Stimulated activated CD4-positive, alpha-beta T cell treated with anti-CD3 and anti-CD28 coated beads, TNF-alpha, amount 100 ng/mL, for 1 hour (primary cell): ENCODE measurements at regions not wholly inside any gene's neighbourhood (a gene's known extent, or its start where the extent isn't known, plus 50 kb on each side); places are given as distances from the start of the nearest gene placed in this dataset.

Experiments
- DNase-seq, 3 donors: peaks; one replicate each; pipeline ENCODE4 v3.0.0-alpha.2; 2020; ENCODE audit warnings: low read depth in 3 of 3, low spot score in 1 of 3

DNA sequence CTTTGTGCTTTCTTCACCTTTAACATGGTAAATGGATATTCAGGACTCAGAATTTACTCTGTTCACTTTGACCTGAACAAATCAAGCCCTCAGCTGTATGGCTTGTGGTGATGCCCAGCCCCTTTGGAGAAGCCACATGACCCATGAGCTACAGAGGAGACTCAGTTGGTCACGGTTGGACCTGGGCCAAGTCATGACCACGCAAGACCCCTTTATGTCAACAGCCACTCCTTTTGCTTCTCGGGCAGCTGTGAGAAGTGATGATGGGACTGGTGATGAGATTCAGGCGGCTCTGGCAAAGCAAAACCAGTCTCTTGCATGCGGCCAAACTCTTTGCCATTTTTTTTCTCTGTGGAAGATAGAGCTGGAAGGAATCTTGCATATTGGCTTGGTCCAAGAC lies 96.5 kb upstream of the AJAP1 start:
- no peak for DNase-seq

DNA sequence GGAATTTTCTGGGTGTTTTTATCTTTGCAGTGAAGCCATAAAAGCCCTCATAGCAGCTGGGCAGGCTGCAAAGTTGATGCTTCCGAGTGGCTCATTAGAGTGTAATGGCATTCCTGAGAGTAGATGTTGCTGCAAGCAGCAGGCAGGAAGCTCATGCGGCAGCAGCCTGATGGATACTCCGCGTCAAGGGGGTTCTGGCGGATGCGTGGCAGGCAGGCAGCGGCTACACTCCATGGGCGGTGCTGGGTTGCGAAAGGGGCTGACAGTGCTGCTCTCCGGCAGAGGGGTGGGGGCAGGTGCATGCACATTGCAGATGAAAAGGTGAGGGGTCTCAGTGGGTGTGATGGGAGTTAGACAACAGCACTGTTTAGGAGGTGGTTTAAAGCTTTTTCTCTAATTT lies 93.2 kb upstream of the AJAP1 start:
- DNase-seq: no peak

DNA sequence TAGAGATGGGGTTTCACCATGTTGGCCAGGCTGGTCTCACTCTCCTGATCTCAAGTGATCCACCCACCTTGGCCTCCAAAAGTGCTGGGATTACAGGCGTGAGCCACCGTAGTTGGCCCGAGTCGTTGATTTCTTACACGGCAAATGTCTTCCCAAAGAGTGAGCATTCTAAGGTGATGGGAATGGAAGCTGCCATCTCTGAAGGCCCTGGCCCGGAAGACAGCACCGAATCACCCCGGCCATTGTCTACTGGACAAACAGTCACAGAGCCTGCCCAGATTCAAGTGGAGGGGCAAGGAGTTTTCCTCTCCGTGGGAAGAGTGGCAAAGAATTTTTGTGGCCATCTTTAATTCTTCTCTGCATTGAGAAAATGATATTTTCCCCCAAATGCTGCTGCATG lies 92.1 kb upstream of the AJAP1 start:
- DNase-seq: no peak

DNA sequence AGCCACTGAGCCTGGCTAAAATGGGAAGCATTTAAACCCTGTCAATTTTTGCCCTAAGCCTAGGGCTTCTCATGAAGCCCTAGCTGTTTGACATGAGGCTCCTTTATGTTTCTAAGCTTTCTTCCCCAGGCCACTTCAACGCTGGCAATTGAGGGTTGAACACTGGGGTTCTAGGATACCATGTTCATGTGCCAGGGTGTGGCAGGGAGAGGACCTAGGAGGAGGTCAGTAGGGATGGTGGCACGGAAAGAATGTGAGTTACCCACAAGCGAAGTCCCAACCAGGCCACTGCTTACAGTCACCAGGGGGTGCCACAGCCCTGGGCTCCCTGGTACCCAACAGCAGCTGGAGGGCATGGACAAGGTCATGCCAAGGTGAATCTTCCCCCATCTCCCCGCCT lies 90.8 kb upstream of the AJAP1 start:
- no peak for DNase-seq

DNA sequence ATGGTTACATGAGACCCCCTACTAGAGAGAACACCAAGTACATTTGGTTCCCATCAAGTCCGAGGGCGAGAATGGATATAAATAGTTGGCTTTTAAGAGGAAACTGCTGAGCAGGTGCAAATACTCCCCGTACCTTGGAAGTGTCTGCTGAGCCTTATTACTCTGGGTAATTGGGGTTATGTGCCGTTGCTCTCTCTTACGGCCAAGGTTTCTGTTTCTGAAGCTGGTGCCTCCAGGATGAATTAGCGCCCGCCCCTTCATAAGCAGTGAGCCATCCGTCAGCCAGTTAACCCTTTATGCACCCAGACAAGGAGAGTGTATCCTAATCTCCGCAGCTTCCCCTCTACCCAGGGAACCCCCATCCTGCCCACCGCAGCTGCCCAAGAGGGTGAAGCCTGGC lies 90.4 kb upstream of the AJAP1 start:
- DNase-seq: no peak

DNA sequence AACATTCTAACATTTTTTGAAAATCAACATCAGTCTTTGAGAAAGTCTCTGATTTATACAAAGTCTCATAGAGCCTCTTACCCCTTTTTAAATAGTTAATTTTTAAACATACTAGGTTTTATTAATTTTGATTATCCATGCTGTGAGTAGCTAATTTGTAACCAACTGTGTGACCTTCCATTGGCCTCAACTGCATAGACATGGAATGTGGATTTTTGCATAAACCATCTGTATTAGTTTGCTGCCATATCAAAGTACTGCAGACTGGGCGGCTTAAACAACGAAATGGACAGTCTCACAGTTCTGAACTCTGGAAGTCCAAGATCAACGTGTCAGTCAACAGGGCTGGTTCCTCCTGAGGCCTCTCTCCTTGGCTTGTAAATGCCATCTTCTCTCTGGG lies 89.2 kb upstream of the AJAP1 start:
- DNase-seq: no peak

- DNase-seq: no peak
These were observed 88.5 kb upstream of the AJAP1 start for GRCh38 chr1:4565801-4566449.

GRCh38 chr1:4571263-4571662 lies 83.1 kb upstream of the AJAP1 start:
- no peak for DNase-seq

DNA sequence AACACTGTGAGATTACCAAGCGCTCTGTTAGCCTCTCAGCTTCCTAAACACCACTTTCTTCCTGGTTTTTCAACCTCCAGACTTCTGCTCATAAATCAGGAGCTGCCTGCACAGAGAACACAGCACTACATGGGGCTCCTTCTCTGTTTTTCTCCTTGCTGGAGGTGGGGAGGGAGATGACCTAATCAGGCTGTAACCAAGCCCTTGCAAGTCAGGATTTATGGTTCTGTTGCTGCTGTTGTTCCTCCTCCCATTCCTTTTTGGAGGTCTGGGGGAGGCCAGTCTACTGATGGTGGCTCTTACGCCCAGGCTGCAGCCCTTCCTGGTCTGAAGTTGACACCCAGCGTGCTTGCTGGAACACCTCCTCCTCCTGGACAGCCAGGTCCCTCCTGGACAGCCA lies 80.9 kb upstream of the AJAP1 start:
- DNase-seq: no peak

DNA sequence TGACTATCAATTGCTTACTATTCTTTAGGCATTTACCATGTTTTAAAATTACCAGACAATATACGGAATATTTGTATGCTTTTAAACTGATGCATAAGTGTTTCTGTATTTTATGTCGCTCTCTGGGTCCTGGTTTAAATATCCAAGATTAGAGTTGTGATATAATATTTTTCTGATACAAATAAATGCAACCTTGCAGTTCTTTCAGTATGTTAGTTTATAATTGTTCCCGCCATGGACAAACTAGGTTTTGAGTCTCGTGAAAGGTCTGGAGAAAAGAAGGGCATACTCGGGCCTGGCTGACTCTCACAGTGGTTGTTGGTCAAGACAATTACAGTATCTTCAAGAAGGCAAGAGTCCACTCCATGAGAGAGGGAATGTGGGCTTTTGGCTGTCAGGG lies 72.6 kb upstream of the AJAP1 start:
- no peak for DNase-seq

DNA sequence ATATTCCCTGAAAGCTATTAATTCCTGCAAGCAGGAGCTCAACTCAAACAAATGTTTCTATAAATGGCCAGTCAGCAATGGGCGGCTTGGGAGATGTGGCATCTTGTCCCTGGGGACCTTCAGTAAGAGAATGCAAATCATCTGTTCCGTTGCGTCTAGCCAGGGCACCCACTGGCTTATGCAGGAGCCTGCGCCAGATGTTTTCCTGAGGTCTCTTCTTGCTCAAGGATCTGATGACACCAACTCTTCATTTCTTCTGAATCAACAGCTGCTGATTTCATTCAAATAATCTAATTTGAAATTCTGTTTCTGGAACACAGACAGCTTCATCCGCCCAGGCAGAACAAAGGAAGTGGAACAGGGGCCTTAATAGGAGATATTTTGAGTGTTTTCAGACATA lies 70.0 kb upstream of the AJAP1 start:
- no peak for DNase-seq

DNA sequence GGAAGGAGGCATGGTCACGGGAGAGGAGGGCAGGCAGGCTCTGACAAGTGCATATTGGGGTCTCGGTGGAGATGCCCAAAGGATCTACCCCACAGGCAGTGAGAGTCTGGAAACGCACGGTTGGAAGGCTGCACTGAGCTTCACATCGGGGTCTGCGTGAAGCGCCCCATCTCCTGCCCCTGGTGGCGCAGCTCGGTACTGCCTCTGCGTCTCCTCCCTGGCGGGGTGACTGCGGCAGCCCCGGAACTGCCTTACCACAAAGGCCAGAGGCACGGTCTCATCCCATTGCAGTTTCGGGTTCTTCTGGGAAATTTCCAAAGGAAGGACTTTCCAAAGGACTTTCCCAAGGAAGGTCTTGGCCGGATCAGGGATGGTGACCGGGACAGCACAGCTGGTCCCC lies 69.2 kb upstream of the AJAP1 start:
- DNase-seq: peak in 1 of 3 donors; percentile 37

DNA sequence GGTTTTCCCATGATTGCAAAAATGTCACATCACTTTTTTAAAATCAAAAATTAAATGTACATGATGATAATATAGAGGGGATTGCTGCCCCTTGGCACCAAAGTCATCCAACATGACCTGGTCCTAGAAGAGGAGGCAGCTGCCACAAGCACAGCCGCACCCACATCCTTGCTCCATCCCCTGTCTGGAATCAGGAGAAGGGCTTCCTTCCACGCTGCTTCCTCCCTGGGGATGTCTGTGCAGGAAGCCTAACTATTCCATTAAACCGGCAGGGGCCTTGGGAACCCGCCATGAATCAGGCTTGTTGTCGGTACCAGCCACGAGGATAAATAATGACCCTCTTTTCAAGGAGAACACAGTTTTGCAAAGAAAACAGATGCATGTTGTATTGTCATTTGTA lies 68.7 kb upstream of the AJAP1 start:
- no peak for DNase-seq

DNA sequence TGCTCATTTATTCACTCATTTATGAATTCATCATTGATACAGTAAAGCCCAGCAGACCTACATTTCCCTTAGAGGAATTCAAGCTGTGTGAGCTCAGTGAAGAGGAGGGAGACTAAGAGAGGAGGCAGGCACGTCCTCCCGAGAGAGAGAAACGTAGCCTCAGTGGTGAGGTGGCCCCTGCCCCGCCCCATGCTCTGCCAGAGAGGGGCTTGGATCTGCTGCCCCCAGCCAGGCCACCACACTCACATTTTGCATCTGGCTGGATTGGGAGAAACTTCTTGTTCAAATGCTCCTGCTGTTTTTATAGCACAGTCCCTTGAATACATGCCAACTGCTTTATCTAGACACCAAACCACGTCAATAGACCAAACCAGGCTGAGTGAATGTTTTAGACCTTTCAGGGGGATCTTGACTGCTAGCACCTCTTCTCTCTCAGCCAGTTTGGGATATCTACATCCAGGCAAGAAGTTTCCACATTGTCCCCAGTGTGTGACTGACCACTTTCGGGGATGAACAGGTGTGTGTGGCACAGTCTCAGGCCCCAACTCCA lies 67.7 kb upstream of the AJAP1 start:
- DNase-seq: no peak

- DNase-seq: no peak
These were observed 66.7 kb upstream of the AJAP1 start for GRCh38 chr1:4587721-4588120.

- DNase-seq: no peak
These were observed 63.7 kb upstream of the AJAP1 start for GRCh38 chr1:4590756-4591155.

DNA sequence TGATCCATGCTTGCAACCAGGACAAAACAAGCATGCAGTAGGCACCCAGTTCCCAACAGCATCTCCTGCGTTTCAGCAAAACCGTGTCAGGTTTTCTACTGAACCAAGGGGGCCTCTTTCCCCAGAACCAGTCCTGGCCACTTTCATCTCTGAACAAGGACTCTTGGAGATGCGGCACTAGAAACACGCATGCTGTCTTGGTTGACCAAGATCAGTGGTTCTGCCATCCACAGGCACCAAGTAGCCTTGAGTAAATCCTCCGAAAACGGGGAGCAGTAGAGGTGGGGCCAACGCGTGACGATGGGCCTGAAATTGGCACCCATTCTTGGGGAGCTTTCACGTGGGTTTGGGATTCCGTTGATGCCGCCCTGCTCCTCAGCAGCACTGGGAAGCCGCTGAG lies 62.5 kb upstream of the AJAP1 start:
- no peak for DNase-seq

GRCh38 chr1:4593106-4593505 lies 61.3 kb upstream of the AJAP1 start:
- no peak for DNase-seq

GRCh38 chr1:4594286-4594991 lies 60.0 kb upstream of the AJAP1 start:
- DNase-seq: no peak

DNA sequence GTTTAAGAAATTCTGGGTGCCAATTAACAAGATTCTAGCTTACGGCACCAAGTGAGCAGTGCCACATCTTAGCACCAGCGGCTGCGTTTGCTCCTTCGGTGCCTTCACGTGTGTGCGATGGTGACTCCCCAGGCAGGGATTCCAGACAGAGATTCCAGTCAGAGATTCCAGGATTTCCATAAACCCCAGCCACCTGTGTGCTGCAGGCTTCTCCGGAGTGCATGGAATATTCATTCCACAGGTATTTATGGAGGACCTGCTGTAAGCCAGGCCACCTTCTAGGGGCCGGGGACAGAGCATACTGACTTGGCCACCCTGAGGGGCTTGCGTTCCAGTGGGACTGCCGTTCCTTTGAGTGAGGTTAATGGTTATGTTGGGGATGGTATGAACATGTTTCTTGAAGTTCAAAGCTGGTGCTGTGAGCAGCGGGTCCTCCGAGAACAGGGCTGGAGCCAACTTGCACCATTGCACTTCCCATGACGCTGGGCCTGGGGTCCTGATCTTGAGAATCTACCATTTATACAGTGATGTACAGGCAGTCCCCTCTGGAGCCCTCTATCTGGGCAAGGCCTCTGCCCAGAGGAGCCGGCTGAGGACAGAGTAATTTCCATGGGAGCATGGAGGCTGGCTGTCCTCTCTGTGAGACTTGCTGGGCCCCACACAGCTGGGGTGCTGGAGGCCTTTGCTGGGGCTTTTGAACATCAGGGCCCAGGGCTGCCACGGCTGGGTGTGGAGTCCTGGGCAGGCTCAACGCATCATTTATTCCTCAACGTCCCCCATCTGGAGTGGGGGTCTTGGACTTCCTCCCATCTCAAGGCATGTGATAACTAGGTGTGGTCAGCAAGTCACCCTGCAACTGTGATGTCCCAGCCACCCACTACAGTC lies 58.8 kb upstream of the AJAP1 start:
- DNase-seq: no peak

- no peak for DNase-seq
These were observed 57.9 kb upstream of the AJAP1 start for GRCh38 chr1:4596486-4596885.

DNA sequence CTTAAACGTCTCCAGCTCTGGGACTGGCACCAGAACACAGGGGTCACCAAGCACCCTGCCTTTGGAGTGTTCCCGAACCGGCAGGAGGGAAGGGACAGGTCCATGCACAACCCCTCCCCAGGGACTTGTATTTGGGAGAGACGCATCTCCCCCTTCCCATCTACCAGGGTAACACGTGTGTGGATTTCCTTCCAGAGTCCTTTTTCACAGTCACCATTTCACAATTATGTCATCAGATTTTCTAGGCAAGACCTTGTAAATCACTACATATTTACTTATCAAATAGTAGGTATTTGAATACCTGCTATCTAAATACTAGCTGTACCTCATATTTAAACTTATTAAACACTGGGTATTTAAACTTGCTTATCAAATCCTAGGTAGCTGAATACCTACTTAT lies 57.4 kb upstream of the AJAP1 start:
- no peak for DNase-seq
